Panc1 (cell line): ENCODE measurements at regions not wholly inside any gene's neighbourhood (a gene's known extent, or its start where the extent isn't known, plus 50 kb on each side); places are given as distances from the start of the nearest gene placed in this dataset.
"Not testable (repeated sequence)": the region's sequence is repeated elsewhere in the genome, so short reads cannot be mapped to it uniquely, and the experiment has no call there.

Source experiments
- ATAC-seq: fragments of 200-7000 bp; cut with Tn5 transposase; 2 replicates; pipeline ENCODE4 v1.9.1; 2020; ENCODE audit warnings: mild to moderate bottlenecking, moderate library complexity
- BruUV-seq: library from RNA; stranded (reverse); fragments of 400-500 nt; replicated peaks from 2 replicates; lab custom pipeline; 2021; lab: Mats Ljungman, UMichigan
- CTCF ChIA-PET: fragments of 300-600 bp; sonication (Branson Sonifier 250); formaldehyde crosslinking; loops from one replicate; lab custom pipeline; 2022; ENCODE audit warnings: antibody characterized with exemption; lab: Charles Lee
- POLR2A ChIA-PET: fragments of 300-600 bp; sonication (Branson Sonifier 250); formaldehyde crosslinking; loops from one replicate; lab custom pipeline; 2022; ENCODE audit warnings: antibody characterized with exemption; lab: Charles Lee
- DNase-seq: peaks from one replicate; pipeline ENCODE4 v3.0.0-alpha.2; 2010; ENCODE audit warnings: low read depth, low spot score
- H3K27ac ChIP-seq: 2 replicates; pipeline ENCODE4 v1.5.1; 2011; ENCODE audit warnings: mild to moderate bottlenecking, low read length, inconsistent platforms
- H3K27me3 ChIP-seq: fragments of 200-500 bp; sonication (Bioruptor generic); 2 replicates; pipeline ENCODE4 v1.6.0; 2014; ENCODE audit warnings: low read length, inconsistent platforms; ENCODE audit not compliant: control insufficient read depth, insufficient read depth
- H3K36me3 ChIP-seq: fragments of 200-500 bp; sonication (Bioruptor generic); 2 replicates; pipeline ENCODE4 v1.5.1; 2014; ENCODE audit warnings: inconsistent platforms, mild to moderate bottlenecking, low read length, moderate library complexity; ENCODE audit not compliant: control insufficient read depth, insufficient read depth
- H3K4me1 ChIP-seq: 2 replicates; pipeline ENCODE4 v1.5.1; 2011; ENCODE audit warnings: inconsistent platforms, mild to moderate bottlenecking, low read length, moderate library complexity; ENCODE audit not compliant: control insufficient read depth, insufficient read depth
- H3K4me3 ChIP-seq, 2 experiments: 2 replicates each; pipeline ENCODE4 v1.5.1; 2011 to 2012; ENCODE audit warnings: low read depth in 2 of 2, low read length in 2 of 2, mild to moderate bottlenecking in 2 of 2, inconsistent platforms in 1 of 2, moderate library complexity in 1 of 2
- H3K9me3 ChIP-seq: fragments of 200-500 bp; sonication (Bioruptor generic); 2 replicates; pipeline ENCODE4 v1.5.1; 2014; ENCODE audit warnings: low read depth, mild to moderate bottlenecking, inconsistent platforms, low read length, moderate library complexity; ENCODE audit not compliant: control insufficient read depth, insufficient read depth
- CTCF ChIP-seq: fragments of 450-650 bp; IDR thresholded peaks from 2 replicates; pipeline ENCODE4 v1.5.1; 2017; ENCODE audit warnings: mild to moderate bottlenecking
- POLR2AphosphoS5 ChIP-seq: IDR thresholded peaks from 2 replicates; pipeline ENCODE4 v1.6.1; 2012; ENCODE audit warnings: mild to moderate bottlenecking, low read depth, low read length, moderate library complexity
- SIN3A ChIP-seq: IDR thresholded peaks from 2 replicates; pipeline ENCODE4 v1.6.1; 2012; ENCODE audit warnings: low read depth, mild to moderate bottlenecking, low read length, moderate library complexity, borderline replicate concordance; ENCODE audit not compliant: insufficient read depth
- TCF7L2 ChIP-seq: IDR thresholded peaks from 2 replicates; pipeline ENCODE4 v1.6.1; 2011; ENCODE audit warnings: mild to moderate bottlenecking, low read depth, low read length, inconsistent platforms
- in situ Hi-C: cut with HindIII; loops from 2 replicates; pipeline ENCODE4 v1.10.0; 2016; ENCODE audit warnings: low sequenced_read_pairs, low pct_unique_long_range_greater_than_20kb
- intact Hi-C: fragments of 100-400 bp; cut with micrococcal nuclease; formaldehyde crosslinking; loops from one replicate; pipeline ENCODE4 v1.10.0; 2022; ENCODE audit not compliant: unreplicated experiment
- TF ChIP-seq, protein P1 (sequence below), 2 experiments: IDR thresholded peaks; 2 replicates each; pipeline ENCODE4 v1.6.1; 2011 to 2012; ENCODE audit warnings: low read depth in 2 of 2, control low read depth in 1 of 2, low read length in 1 of 2, mild to moderate bottlenecking in 1 of 2, moderate library complexity in 1 of 2; ENCODE audit not compliant: insufficient read depth in 1 of 2

DNA sequence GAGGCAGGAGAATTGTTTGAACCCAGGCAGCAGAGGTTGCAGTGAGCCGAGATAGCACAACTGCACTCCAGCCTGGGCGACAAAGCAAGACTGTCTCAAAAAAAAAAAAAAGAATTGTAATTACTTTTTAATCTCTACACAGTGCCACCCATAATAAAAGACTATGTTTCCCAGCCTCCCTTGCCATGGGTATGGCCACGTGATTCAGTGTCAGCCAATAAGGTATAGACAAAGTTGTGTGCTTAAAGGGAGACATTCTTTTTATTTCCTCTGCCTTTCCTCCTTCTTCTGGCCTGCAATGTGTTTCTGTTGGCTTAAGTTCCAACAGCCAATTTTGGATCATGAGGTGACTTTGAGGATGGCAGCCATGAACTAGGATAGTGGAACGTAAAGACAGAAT lies 406.9 kb downstream of the LNPK start:
- intact Hi-C loops (no loop called here), in situ Hi-C loops (no loop called here)
- ChIA-PET CTCF (no interaction called here), POLR2A (no interaction called here)
- Histone ChIP-seq H3K27me3 (no peaks in the 10 kb centered on the region), H3K4me1 (no peaks in the 10 kb centered on the region), H3K4me3 (no peak overlapping the region), H3K36me3 (no peaks in the 10 kb centered on the region), H3K9me3 (no peaks in the 10 kb centered on the region), H3K27ac (no peak overlapping the region)
- ATAC-seq (no peak), DNase-seq (no peak)
- BruUV-seq, result no TSS peak
- TF ChIP-seq POLR2AphosphoS5 (no peak), CTCF (no peak), SIN3A (no peak), TCF7L2 (no peak)
- TF ChIP-seq, protein P1, sequence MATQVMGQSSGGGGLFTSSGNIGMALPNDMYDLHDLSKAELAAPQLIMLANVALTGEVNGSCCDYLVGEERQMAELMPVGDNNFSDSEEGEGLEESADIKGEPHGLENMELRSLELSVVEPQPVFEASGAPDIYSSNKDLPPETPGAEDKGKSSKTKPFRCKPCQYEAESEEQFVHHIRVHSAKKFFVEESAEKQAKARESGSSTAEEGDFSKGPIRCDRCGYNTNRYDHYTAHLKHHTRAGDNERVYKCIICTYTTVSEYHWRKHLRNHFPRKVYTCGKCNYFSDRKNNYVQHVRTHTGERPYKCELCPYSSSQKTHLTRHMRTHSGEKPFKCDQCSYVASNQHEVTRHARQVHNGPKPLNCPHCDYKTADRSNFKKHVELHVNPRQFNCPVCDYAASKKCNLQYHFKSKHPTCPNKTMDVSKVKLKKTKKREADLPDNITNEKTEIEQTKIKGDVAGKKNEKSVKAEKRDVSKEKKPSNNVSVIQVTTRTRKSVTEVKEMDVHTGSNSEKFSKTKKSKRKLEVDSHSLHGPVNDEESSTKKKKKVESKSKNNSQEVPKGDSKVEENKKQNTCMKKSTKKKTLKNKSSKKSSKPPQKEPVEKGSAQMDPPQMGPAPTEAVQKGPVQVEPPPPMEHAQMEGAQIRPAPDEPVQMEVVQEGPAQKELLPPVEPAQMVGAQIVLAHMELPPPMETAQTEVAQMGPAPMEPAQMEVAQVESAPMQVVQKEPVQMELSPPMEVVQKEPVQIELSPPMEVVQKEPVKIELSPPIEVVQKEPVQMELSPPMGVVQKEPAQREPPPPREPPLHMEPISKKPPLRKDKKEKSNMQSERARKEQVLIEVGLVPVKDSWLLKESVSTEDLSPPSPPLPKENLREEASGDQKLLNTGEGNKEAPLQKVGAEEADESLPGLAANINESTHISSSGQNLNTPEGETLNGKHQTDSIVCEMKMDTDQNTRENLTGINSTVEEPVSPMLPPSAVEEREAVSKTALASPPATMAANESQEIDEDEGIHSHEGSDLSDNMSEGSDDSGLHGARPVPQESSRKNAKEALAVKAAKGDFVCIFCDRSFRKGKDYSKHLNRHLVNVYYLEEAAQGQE (IDR thresholded peaks at IDR 0.05; ENCODE audit: insufficient read depth in 1 of 2, low read depth in 2 of 2, low read length in 1 of 2), result no peak

GRCh38 chr2:175593686-175594525 lies 408.2 kb downstream of the LNPK start:
- H3K4me3 ChIP-seq, DNase-seq, in situ Hi-C loops, H3K27ac ChIP-seq, H3K9me3 ChIP-seq, intact Hi-C loops, H3K4me1 ChIP-seq, ATAC-seq, CTCF ChIA-PET, POLR2A ChIA-PET, H3K27me3 ChIP-seq, BruUV-seq, H3K36me3 ChIP-seq: not testable (repeated sequence)

- DNase-seq, H3K4me3 ChIP-seq, H3K9me3 ChIP-seq, POLR2A ChIA-PET, intact Hi-C loops, BruUV-seq, H3K4me1 ChIP-seq, H3K27ac ChIP-seq, H3K36me3 ChIP-seq, ATAC-seq, CTCF ChIA-PET, H3K27me3 ChIP-seq, in situ Hi-C loops: not testable (repeated sequence)
Measured at GRCh38 chr2:175588213-175588612, 406.7 kb upstream of the ATP5MC3 start.
